Neural progenitor cell (in vitro differentiated cells): ENCODE measurements at regions not wholly inside any gene's neighbourhood (a gene's known extent, or its start where the extent isn't known, plus 50 kb on each side); places are given as distances from the start of the nearest gene placed in this dataset.

Experiments used
- CTCF ChIP-seq: fragments of 200-600 bp; sonication (generic); IDR thresholded peaks from 2 replicates; pipeline ENCODE4 v1.5.1; 2017; ENCODE audit warnings: antibody characterized with exemption, mild to moderate bottlenecking
- EZH2 ChIP-seq: fragments of 200-600 bp; sonication (generic); IDR thresholded peaks from 2 replicates; pipeline ENCODE4 v1.6.1; 2017; ENCODE audit warnings: antibody characterized with exemption, mild to moderate bottlenecking, moderate library complexity
- EZH2phosphoT487 ChIP-seq: fragments of 200-600 bp; sonication (generic); IDR thresholded peaks from 2 replicates; pipeline ENCODE4 v1.6.1; 2017; ENCODE audit warnings: antibody characterized with exemption

- TF ChIP-seq CTCF (no peak), EZH2 (no peak), EZH2phosphoT487 (no peak)
Measured at GRCh38 chr3:34200576-34200975, 402.1 kb downstream of the PDCD6IP start.
